Kidney (tissue), 13 donors: ENCODE measurements at regions not wholly inside any gene's neighbourhood (a gene's known extent, or its start where the extent isn't known, plus 50 kb on each side); places are given as distances from the start of the nearest gene placed in this dataset.
"Not testable (repeated sequence)": the region's sequence is repeated elsewhere in the genome, so short reads cannot be mapped to it uniquely, and the experiment has no call there.

ENCODE experiments used
- DNase-seq, 5 donors: peaks; one replicate each; pipeline ENCODE4 v3.0.0-alpha.2; 2013 to 2020
- FAIRE-seq: peaks from 2 replicates; lab custom pipeline; 2012; peaks lifted over from hg19 to GRCh38; lab: Jason Lieb, UNC
- H3K27ac ChIP-seq, 2 donors: one replicate each; pipeline ENCODE4 v1.7.0; 2013; ENCODE audit warnings: low read depth in 2 of 2, low read length in 2 of 2, inconsistent platforms in 1 of 2
- H3K27me3 ChIP-seq: one replicate; pipeline ENCODE4 v1.7.1; 2013; ENCODE audit warnings: low read length, inconsistent platforms; ENCODE audit not compliant: control insufficient read depth, insufficient read depth
- H3K36me3 ChIP-seq, 3 donors: one replicate each; pipeline versions ENCODE4 v1.7.0 to v1.7.1; 2013; ENCODE audit warnings: low read length in 3 of 3, control low read depth in 1 of 3, inconsistent platforms in 1 of 3; ENCODE audit not compliant: insufficient read depth in 3 of 3, control insufficient read depth in 2 of 3
- H3K4me1 ChIP-seq, 3 donors: one replicate each; pipeline versions ENCODE4 v1.7.0 to v1.7.1; 2013; ENCODE audit warnings: low read length in 3 of 3, inconsistent platforms in 1 of 3, low read depth in 1 of 3; ENCODE audit not compliant: control insufficient read depth in 2 of 3, insufficient read depth in 2 of 3
- H3K4me3 ChIP-seq, 3 donors: one replicate each; pipeline versions ENCODE4 v1.7.0 to v1.8.1; 2013; ENCODE audit warnings: low read length in 3 of 3, control low read depth in 1 of 3, inconsistent platforms in 1 of 3
- H3K9ac ChIP-seq, 3 donors: one replicate each; pipeline versions ENCODE4 v1.7.0 to v1.7.1; 2013; ENCODE audit warnings: low read length in 3 of 3, control low read depth in 1 of 3, inconsistent platforms in 1 of 3
- H3K9me3 ChIP-seq, 3 donors: one replicate each; pipeline versions ENCODE4 v1.7.0 to v1.7.1; 2013; ENCODE audit warnings: low read length in 3 of 3, control low read depth in 1 of 3, inconsistent platforms in 1 of 3; ENCODE audit not compliant: control insufficient read depth in 2 of 3, insufficient read depth in 1 of 3
- CTCF ChIP-seq: IDR thresholded peaks from 3 replicates; pipeline ENCODE4 v1.5.1; 2012; ENCODE audit warnings: mild to moderate bottlenecking, moderate library complexity, borderline replicate concordance; ENCODE audit not compliant: insufficient read depth; ENCODE audit errors: extremely low read depth
- intact Hi-C: fragments of 100-400 bp; cut with DNase I; formaldehyde crosslinking; loops from one replicate; pipeline ENCODE4 v1.11.1; 2022
- donor health status: control.
- donor health status: control.
- donor health status: control.
- donor health status: control.
- donor health status: control.
- donor health status: DM: yes; HTN: yes; CAD: no.
- donor health status: Normal renal cell carcinoma (clear cell type).

GRCh38 chr10:30169342-30169741, 110.0 kb upstream of the JCAD start:
- Histone ChIP-seq H3K4me3 (no peak overlapping the region), H3K9ac (no peak overlapping the region), H3K27ac (no peak overlapping the region), H3K9me3 (no peaks in the 10 kb centered on the region), H3K27me3 (no peaks in the 10 kb centered on the region), H3K36me3 (no peaks in the 10 kb centered on the region), H3K4me1 (no peaks in the 10 kb centered on the region)
- FAIRE-seq (no peak), DNase-seq (peak in 2 of 5 donors; percentile 23 to 28)
- intact Hi-C loops: no loop called here
- TF ChIP-seq CTCF: no peak

GRCh38 chr10:30166929-30167328, 107.5 kb upstream of the JCAD start:
- Histone ChIP-seq H3K36me3 (no peaks in the 10 kb centered on the region), H3K9ac (no peak overlapping the region), H3K27ac (no peak overlapping the region), H3K4me3 (no peak overlapping the region), H3K4me1 (no peaks in the 10 kb centered on the region), H3K27me3 (no peaks in the 10 kb centered on the region), H3K9me3 (no peaks in the 10 kb centered on the region)
- TF ChIP-seq CTCF: no peak
- intact Hi-C loops: no loop called here
- DNase-seq (no peak), FAIRE-seq (no peak)

GRCh38 chr10:30163410-30163809, 104.0 kb upstream of the JCAD start:
- H3K9me3 ChIP-seq, H3K4me1 ChIP-seq, H3K27me3 ChIP-seq, FAIRE-seq, H3K27ac ChIP-seq, intact Hi-C loops, DNase-seq, H3K4me3 ChIP-seq, H3K36me3 ChIP-seq, H3K9ac ChIP-seq: not testable (repeated sequence)

GRCh38 chr10:30162796-30163195, 103.4 kb upstream of the JCAD start:
- intact Hi-C loops, DNase-seq, H3K4me3 ChIP-seq, H3K9ac ChIP-seq, H3K27me3 ChIP-seq, H3K27ac ChIP-seq, FAIRE-seq, H3K4me1 ChIP-seq, H3K9me3 ChIP-seq, H3K36me3 ChIP-seq: not testable (repeated sequence)
